H9 (cell line): ENCODE measurements at regions not wholly inside any gene's neighbourhood (a gene's known extent, or its start where the extent isn't known, plus 50 kb on each side); places are given as distances from the start of the nearest gene placed in this dataset.

ENCODE experiments used
- DNase-seq: peaks from one replicate; pipeline ENCODE4 v3.0.0-alpha.2; 2017
- H2AFZ ChIP-seq: one replicate; pipeline ENCODE4 v1.6.1; 2013; ENCODE audit warnings: mild to moderate bottlenecking, low read length, control low read depth, moderate library complexity
- H2AK5ac ChIP-seq: 2 replicates; pipeline ENCODE4 v1.6.1; 2013; ENCODE audit warnings: low read length, control low read depth, mixed read lengths; ENCODE audit not compliant: insufficient read length
- H2BK120ac ChIP-seq: one replicate; pipeline ENCODE4 v1.6.1; 2013; ENCODE audit warnings: low read depth, mild to moderate bottlenecking, low read length, control low read depth, inconsistent platforms; ENCODE audit not compliant: poor library complexity, severe bottlenecking
- H2BK12ac ChIP-seq: 2 replicates; pipeline ENCODE4 v1.6.1; 2013; ENCODE audit warnings: low read length, control low read depth, mixed read lengths, low read depth; ENCODE audit not compliant: insufficient read length
- H2BK15ac ChIP-seq: 2 replicates; pipeline ENCODE4 v1.6.1; 2013; ENCODE audit warnings: low read depth, low read length, control low read depth
- H2BK20ac ChIP-seq: one replicate; pipeline ENCODE4 v1.6.1; 2013; ENCODE audit warnings: low read depth, mild to moderate bottlenecking, low read length, control low read depth, inconsistent platforms; ENCODE audit not compliant: poor library complexity, severe bottlenecking
- H2BK5ac ChIP-seq: 2 replicates; pipeline ENCODE4 v1.6.1; 2013; ENCODE audit warnings: low read length, control low read depth, mixed read lengths; ENCODE audit not compliant: insufficient read length
- H3K14ac ChIP-seq: 2 replicates; pipeline ENCODE4 v1.6.1; 2013; ENCODE audit warnings: low read length, control low read depth; ENCODE audit not compliant: insufficient read depth
- H3K18ac ChIP-seq: 2 replicates; pipeline ENCODE4 v1.6.1; 2013; ENCODE audit warnings: low read depth, mild to moderate bottlenecking, mixed read lengths, low read length, control low read depth; ENCODE audit not compliant: insufficient read length
- H3K23ac ChIP-seq: 2 replicates; pipeline ENCODE4 v1.6.1; 2013; ENCODE audit warnings: low read length, control low read depth, mixed read lengths, low read depth; ENCODE audit not compliant: insufficient read length
- H3K23me2 ChIP-seq: 2 replicates; pipeline ENCODE4 v1.6.1; 2013; ENCODE audit warnings: low read depth, mild to moderate bottlenecking, mixed read lengths, low read length, control low read depth; ENCODE audit not compliant: insufficient read length, poor library complexity, severe bottlenecking
- H3K27ac ChIP-seq: 2 replicates; pipeline ENCODE4 v1.5.1; 2013; ENCODE audit warnings: low read length, control low read depth, mixed read lengths, low read depth; ENCODE audit not compliant: insufficient read length
- H3K27me3 ChIP-seq: 2 replicates; pipeline ENCODE4 v1.6.1; 2013; ENCODE audit warnings: low read length, control low read depth, inconsistent platforms; ENCODE audit not compliant: insufficient read depth
- H3K4ac ChIP-seq: 2 replicates; pipeline ENCODE4 v1.6.1; 2013; ENCODE audit warnings: low read depth, mild to moderate bottlenecking, control low read depth, inconsistent platforms, low read length, moderate library complexity
- H3K4me1 ChIP-seq: 2 replicates; pipeline ENCODE4 v1.6.1; 2013; ENCODE audit warnings: low read length, control low read depth, inconsistent platforms; ENCODE audit not compliant: insufficient read depth
- H3K4me2 ChIP-seq: 2 replicates; pipeline ENCODE4 v1.6.1; 2013; ENCODE audit warnings: low read length, control low read depth, mixed read lengths; ENCODE audit not compliant: insufficient read length, insufficient read depth
- H3K56ac ChIP-seq: 2 replicates; pipeline ENCODE4 v1.6.1; 2013; ENCODE audit warnings: low read depth, mild to moderate bottlenecking, mixed read lengths, low read length, control low read depth; ENCODE audit not compliant: insufficient read length
- H3K79me1 ChIP-seq: 2 replicates; pipeline ENCODE4 v1.6.1; 2013; ENCODE audit warnings: low read depth, mild to moderate bottlenecking, moderate library complexity, low read length, control low read depth, inconsistent platforms; ENCODE audit not compliant: insufficient read depth, poor library complexity, severe bottlenecking
- H3K79me2 ChIP-seq: 2 replicates; pipeline ENCODE4 v1.6.1; 2013; ENCODE audit warnings: low read length, control low read depth, inconsistent platforms; ENCODE audit not compliant: insufficient read depth
- H3K9ac ChIP-seq: 2 replicates; pipeline ENCODE4 v1.6.1; 2013; ENCODE audit warnings: low read length, control low read depth, mixed read lengths; ENCODE audit not compliant: insufficient read length; ENCODE audit errors: extremely low read depth
- H3K9me3 ChIP-seq: one replicate; pipeline ENCODE4 v1.6.1; 2013; ENCODE audit warnings: low read depth, low read length, inconsistent platforms; ENCODE audit not compliant: control insufficient read depth
- H3T11ph ChIP-seq: one replicate; pipeline ENCODE4 v1.6.1; 2013; ENCODE audit warnings: mild to moderate bottlenecking, low read length, control low read depth, inconsistent platforms
- H4K20me1 ChIP-seq: one replicate; pipeline ENCODE4 v1.6.1; 2013; ENCODE audit not compliant: control insufficient read depth, insufficient read length, insufficient read depth
- H4K5ac ChIP-seq: 2 replicates; pipeline ENCODE4 v1.6.1; 2013; ENCODE audit warnings: low read depth, mild to moderate bottlenecking, mixed read lengths, low read length, control low read depth; ENCODE audit not compliant: insufficient read length
- H4K8ac ChIP-seq: replicated peaks from 2 replicates; pipeline ENCODE4 v1.6.1; 2013; ENCODE audit warnings: low read length, control low read depth, mixed read lengths, low read depth; ENCODE audit not compliant: insufficient read length
- H4K91ac ChIP-seq: 2 replicates; pipeline ENCODE4 v1.6.1; 2013; ENCODE audit warnings: low read depth, mild to moderate bottlenecking, moderate library complexity, mixed read lengths, low read length, control low read depth; ENCODE audit not compliant: insufficient read length
- H3K27ac Mint-ChIP-seq, 3 experiments: 2 replicates in 2 of 3; 3 replicates in 1 of 3; pipeline ENCODE4 v1.8.0; 2020 to 2021; ENCODE audit warnings: mixed read lengths in 3 of 3, mild to moderate bottlenecking in 1 of 3, moderate library complexity in 1 of 3
- H3K27me3 Mint-ChIP-seq: 2 replicates; pipeline ENCODE4 v1.8.0; 2021; ENCODE audit warnings: low read depth, mild to moderate bottlenecking, moderate library complexity, mixed read lengths
- H3K36me3 Mint-ChIP-seq, 3 experiments: 2 replicates in 2 of 3; 3 replicates in 1 of 3; pipeline ENCODE4 v1.8.0; 2020 to 2021; ENCODE audit warnings: low read depth in 3 of 3, mixed read lengths in 3 of 3; ENCODE audit not compliant: insufficient read depth in 1 of 3
- H3K4me1 Mint-ChIP-seq, 2 experiments: 2 replicates each; pipeline ENCODE4 v1.8.0; 2020; ENCODE audit warnings: mixed read lengths in 2 of 2
- H3K4me3 Mint-ChIP-seq, 2 experiments: 2 replicates in 1 of 2; 3 replicates in 1 of 2; pipeline ENCODE4 v1.8.0; 2020 to 2021; ENCODE audit warnings: mild to moderate bottlenecking in 2 of 2, mixed read lengths in 2 of 2, moderate library complexity in 1 of 2
- H3K9me3 Mint-ChIP-seq, 2 experiments: 2 replicates in 1 of 2; 3 replicates in 1 of 2; pipeline ENCODE4 v1.8.0; 2020; ENCODE audit warnings: mild to moderate bottlenecking in 2 of 2, mixed read lengths in 2 of 2, moderate library complexity in 1 of 2
- CTCF ChIP-seq: fragments of 200-600 bp; sonication (generic); conservative IDR thresholded peaks from 3 replicates; pipeline ENCODE4 v1.8.0; 2021; ENCODE audit warnings: antibody characterized with exemption, mild to moderate bottlenecking
- WGBS: extraction: QIAGEN DNeasy Blood & Tissue Kit; methylation state at CpG from one replicate; pipeline ENCODE4 v1.1.7; 2013; ENCODE audit warnings: missing lambda C conversion rate, low lambda C conversion rate, mixed read lengths; ENCODE audit not compliant: insufficient read length; ENCODE audit errors: extremely low coverage; 5-methylcytosine and 5-hydroxymethylcytosine counted together

GRCh38 chr5:135643881-135644766 lies 65.3 kb upstream of the CXCL14 start:
- H3K9me3 ChIP-seq: no peaks in the 10 kb centered on the region
- H3T11ph ChIP-seq: no peak overlapping the region
- H2BK12ac ChIP-seq: no peak overlapping the region
- no peak overlapping the region for H3K14ac ChIP-seq
- no peak overlapping the region for H3K27ac ChIP-seq
- no peak overlapping the region for H3K9ac ChIP-seq
- no peaks in the 10 kb centered on the region for H4K20me1 ChIP-seq
- Mint-ChIP-seq H3K27me3 (no peaks in the 10 kb centered on the region; the same call in none of the 2 replicates), H3K4me1 (peaks cover 3 to 6% of the 10 kb centered on the region in 2 experiments; a peak in 2 of 4 replicates), H3K9me3 (no peaks in the 10 kb centered on the region), H3K27ac (no peak overlapping the region), H3K4me3 (no peak overlapping the region), H3K36me3 (no peaks in the 10 kb centered on the region)
- H4K8ac ChIP-seq: no peak overlapping the region
- no peak for TF ChIP-seq CTCF
- DNase-seq: no peak
- no peaks in the 10 kb centered on the region for H3K4me1 ChIP-seq
- no peak overlapping the region for H4K91ac ChIP-seq
- H2BK15ac ChIP-seq: no peak overlapping the region
- no peak overlapping the region for H2BK20ac ChIP-seq
- H3K18ac ChIP-seq: no peak overlapping the region
- H3K79me1 ChIP-seq: no peaks in the 10 kb centered on the region
- H2BK5ac ChIP-seq: no peak overlapping the region
- no peaks in the 10 kb centered on the region for H3K23me2 ChIP-seq
- H3K27me3 ChIP-seq: no peaks in the 10 kb centered on the region
- H2AFZ ChIP-seq: no peak overlapping the region
- H3K79me2 ChIP-seq: no peaks in the 10 kb centered on the region
- no peak overlapping the region for H2BK120ac ChIP-seq
- H3K4me2 ChIP-seq: no peak overlapping the region
- H4K5ac ChIP-seq: no peak overlapping the region
- no peak overlapping the region for H3K4ac ChIP-seq
- WGBS: no CpG with 5 or more reads among the region's 4 CpGs
- no peak overlapping the region for H2AK5ac ChIP-seq
- H3K23ac ChIP-seq: no peak overlapping the region
- H3K56ac ChIP-seq: no peak overlapping the region
